ENCODE measurements at regions not wholly inside any gene's neighbourhood (a gene's known extent, or its start where the extent isn't known, plus 50 kb on each side); places are given as distances from the start of the nearest gene placed in this dataset.

GRCh38 chr4:8773124-8773931, 98.3 kb downstream of the HMX1 start:
- no peak for DNase-seq (ENCODE audit: low read depth)

- DNase-seq (ENCODE audit: low read depth): no peak
Observed at GRCh38 chr4:8772499-8773123, 99.0 kb downstream of the HMX1 start.

GRCh38 chr4:8771666-8772065, 100.0 kb downstream of the HMX1 start:
- no peak for DNase-seq (ENCODE audit: low read depth)

GRCh38 chr4:8771258-8771590, 100.4 kb downstream of the HMX1 start:
- DNase-seq (ENCODE audit: low read depth): no peak

GRCh38 chr4:8770518-8771257, 101.0 kb downstream of the HMX1 start:
- DNase-seq (ENCODE audit: low read depth): no peak

GRCh38 chr4:8769645-8770517, 101.8 kb downstream of the HMX1 start:
- no peak for DNase-seq (ENCODE audit: low read depth)

GRCh38 chr4:8768357-8768999, 103.2 kb downstream of the HMX1 start:
- DNase-seq (ENCODE audit: low read depth): no peak

- no peak for DNase-seq (ENCODE audit: low read depth)
Observed at GRCh38 chr4:8766610-8767009, 105.0 kb downstream of the HMX1 start.

- no peak for DNase-seq (ENCODE audit: low read depth)
Observed at GRCh38 chr4:8765631-8766590, 105.7 kb downstream of the HMX1 start.

- no peak for DNase-seq (ENCODE audit: low read depth)
Observed at GRCh38 chr4:8765084-8765483, 106.6 kb downstream of the HMX1 start.

- DNase-seq (ENCODE audit: low read depth): no peak
Observed at GRCh38 chr4:8763966-8764901, 107.4 kb downstream of the HMX1 start.

- DNase-seq (ENCODE audit: low read depth): no peak
Observed at GRCh38 chr4:8762951-8763735, 108.5 kb downstream of the HMX1 start.

GRCh38 chr4:8762356-8762755, 109.3 kb downstream of the HMX1 start:
- no peak for DNase-seq (ENCODE audit: low read depth)

GRCh38 chr4:8761824-8762205, 109.8 kb downstream of the HMX1 start:
- DNase-seq (ENCODE audit: low read depth): no peak

- no peak for DNase-seq (ENCODE audit: low read depth)
Observed at GRCh38 chr4:8761167-8761823, 110.3 kb downstream of the HMX1 start.

GRCh38 chr4:8760561-8760960, 111.1 kb downstream of the HMX1 start:
- no peak for DNase-seq (ENCODE audit: low read depth)

- no peak for DNase-seq (ENCODE audit: low read depth)
Observed at GRCh38 chr4:8759987-8760386, 111.7 kb downstream of the HMX1 start.

- no peak for DNase-seq (ENCODE audit: low read depth)
Observed at GRCh38 chr4:8756816-8757215, 114.8 kb downstream of the HMX1 start.

Data from HS-5 (cell line).